IMR-90 (cell line): ENCODE measurements at regions not wholly inside any gene's neighbourhood (a gene's known extent, or its start where the extent isn't known, plus 50 kb on each side); places are given as distances from the start of the nearest gene placed in this dataset.
A peak's percentile ranks its signal among the peaks of the same experiment; 100 is the strongest.

Experiments used
- ATAC-seq: fragments of 200-7000 bp; cut with Tn5 transposase; 2 replicates; pipeline ENCODE4 v1.9.1; 2020; ENCODE audit warnings: low read depth, mild to moderate bottlenecking, moderate library complexity
- BruUV-seq: library from RNA; stranded (reverse); fragments of 400-500 nt; replicated peaks from 2 replicates; lab custom pipeline; 2021; lab: Mats Ljungman, UMichigan
- CTCF ChIA-PET: fragments of 300-600 bp; formaldehyde crosslinking; extraction: SDS; loops from one replicate; lab custom pipeline; 2021; ENCODE audit warnings: antibody characterized with exemption; lab: Yijun Ruan, JAX
- POLR2A ChIA-PET: fragments of 300-600 bp; sonication (Branson Sonifier 250); formaldehyde crosslinking; loops from one replicate; lab custom pipeline; 2022; ENCODE audit warnings: antibody characterized with exemption; ENCODE audit not compliant: unreplicated experiment; lab: Charles Lee
- DNase-seq: peaks from one replicate; pipeline ENCODE4 v3.0.0; 2013
- H2AFZ ChIP-seq: replicated peaks from 2 replicates; pipeline ENCODE3; 2013; ENCODE audit warnings: low read length, mild to moderate bottlenecking; ENCODE audit not compliant: poor library complexity
- H2AK5ac ChIP-seq: 2 replicates; pipeline ENCODE4 v1.6.1; 2013; ENCODE audit warnings: low read depth, low read length, inconsistent platforms
- H2AK9ac ChIP-seq: replicated peaks from 2 replicates; pipeline ENCODE3; 2013; ENCODE audit warnings: mild to moderate bottlenecking, low read depth, low read length, moderate library complexity; ENCODE audit not compliant: poor library complexity
- H2BK120ac ChIP-seq: 2 replicates; pipeline ENCODE4 v1.6.1; 2013; ENCODE audit warnings: low read depth, low read length, inconsistent platforms
- H2BK15ac ChIP-seq: 3 replicates; pipeline ENCODE4 v1.6.1; 2013; ENCODE audit warnings: low read depth, low read length, inconsistent platforms
- H2BK20ac ChIP-seq: 2 replicates; pipeline ENCODE4 v1.6.1; 2013; ENCODE audit warnings: low read depth, mild to moderate bottlenecking, inconsistent platforms, low read length, moderate library complexity
- H2BK5ac ChIP-seq: 2 replicates; pipeline ENCODE4 v1.6.1; 2013; ENCODE audit warnings: mild to moderate bottlenecking, low read depth, low read length, inconsistent platforms; ENCODE audit not compliant: poor library complexity, severe bottlenecking
- H3K14ac ChIP-seq: replicated peaks from 2 replicates; pipeline ENCODE4 v1.6.1; 2013; ENCODE audit warnings: low read depth, low read length, inconsistent platforms
- H3K18ac ChIP-seq: 2 replicates; pipeline ENCODE4 v1.6.1; 2013; ENCODE audit warnings: low read depth, low read length, control low read depth
- H3K23ac ChIP-seq: 2 replicates; pipeline ENCODE4 v1.6.1; 2013; ENCODE audit warnings: low read depth, low read length, inconsistent platforms
- H3K27ac ChIP-seq: 2 replicates; pipeline ENCODE4 v1.5.1; 2013; ENCODE audit warnings: mild to moderate bottlenecking, control low read depth, low read length; ENCODE audit not compliant: insufficient read depth
- H3K27me3 ChIP-seq: 2 replicates; pipeline ENCODE4 v1.6.1; 2013; ENCODE audit warnings: low read length; ENCODE audit not compliant: control insufficient read depth, insufficient read depth
- H3K36me3 ChIP-seq: 2 replicates; pipeline ENCODE4 v1.6.1; 2013; ENCODE audit warnings: low read length, mixed read lengths; ENCODE audit not compliant: control insufficient read depth, insufficient read depth
- H3K4ac ChIP-seq: 2 replicates; pipeline ENCODE4 v1.6.1; 2013; ENCODE audit warnings: low read depth, low read length, inconsistent platforms
- H3K4me1 ChIP-seq: 2 replicates; pipeline ENCODE4 v1.6.1; 2013; ENCODE audit warnings: low read length, mixed read lengths; ENCODE audit not compliant: control insufficient read depth, insufficient read depth
- H3K4me2 ChIP-seq: 2 replicates; pipeline ENCODE4 v1.6.1; 2013; ENCODE audit warnings: low read depth, mild to moderate bottlenecking, control low read depth, low read length, moderate library complexity
- H3K4me3 ChIP-seq: 2 replicates; pipeline ENCODE4 v1.5.1; 2013; ENCODE audit warnings: low read depth, mild to moderate bottlenecking, control low read depth, low read length, moderate library complexity; ENCODE audit not compliant: insufficient read depth
- H3K56ac ChIP-seq: 2 replicates; pipeline ENCODE4 v1.6.1; 2013; ENCODE audit warnings: low read length, inconsistent platforms; ENCODE audit not compliant: insufficient read depth; ENCODE audit errors: extremely low read depth
- H3K79me1 ChIP-seq, 2 experiments: 2 replicates each; pipeline ENCODE4 v1.6.1; 2013; ENCODE audit warnings: low read length in 2 of 2, inconsistent platforms in 1 of 2, low read depth in 1 of 2
- H3K9ac ChIP-seq: 2 replicates; pipeline ENCODE4 v1.6.1; 2013; ENCODE audit warnings: low read depth, low read length, control low read depth
- H3K9me1 ChIP-seq: 2 replicates; pipeline ENCODE4 v1.6.1; 2013; ENCODE audit warnings: low read length, inconsistent platforms; ENCODE audit not compliant: insufficient read depth
- H3K9me3 ChIP-seq: 2 replicates; pipeline ENCODE4 v1.6.1; 2013; ENCODE audit warnings: low read length; ENCODE audit not compliant: control insufficient read depth, insufficient read depth
- H4K20me1 ChIP-seq: 2 replicates; pipeline ENCODE4 v1.6.1; 2013; ENCODE audit warnings: low read length, inconsistent platforms; ENCODE audit not compliant: insufficient read depth
- H4K5ac ChIP-seq: 2 replicates; pipeline ENCODE4 v1.6.1; 2013; ENCODE audit warnings: mild to moderate bottlenecking, low read depth, low read length, control low read depth
- H4K8ac ChIP-seq, 2 experiments: 2 replicates each; pipeline ENCODE4 v1.6.1; 2013; ENCODE audit warnings: low read depth in 2 of 2, low read length in 2 of 2, control low read depth in 1 of 2, inconsistent platforms in 1 of 2
- H4K91ac ChIP-seq: 2 replicates; pipeline ENCODE4 v1.6.1; 2013; ENCODE audit warnings: low read depth, low read length, inconsistent platforms; ENCODE audit not compliant: insufficient read depth
- BHLHE40 ChIP-seq: fragments of 150-350 bp; IDR thresholded peaks from 2 replicates; pipeline ENCODE4 v1.6.1; 2016; ENCODE audit warnings: mild to moderate bottlenecking, low read depth, low read length
- CEBPB ChIP-seq: IDR thresholded peaks from 2 replicates; pipeline ENCODE4 v1.6.1; 2012; ENCODE audit warnings: low read depth, low read length, improper control_type of control experiment
- CHD1 ChIP-seq: IDR thresholded peaks from 2 replicates; pipeline ENCODE4 v1.6.1; 2012; ENCODE audit warnings: low read depth, low read length, improper control_type of control experiment
- FOS ChIP-seq: fragments of 150-350 bp; IDR thresholded peaks from 2 replicates; pipeline ENCODE4 v1.6.1; 2016; ENCODE audit warnings: low read depth, low read length
- MAFK ChIP-seq: IDR thresholded peaks from 2 replicates; pipeline ENCODE4 v1.6.1; 2012; ENCODE audit warnings: low read depth, low read length, improper control_type of control experiment
- MAZ ChIP-seq: IDR thresholded peaks from 2 replicates; pipeline ENCODE4 v1.6.1; 2012; ENCODE audit warnings: low read depth, mild to moderate bottlenecking, low read length, improper control_type of control experiment, moderate library complexity, borderline replicate concordance
- MXI1 ChIP-seq: IDR thresholded peaks from 2 replicates; pipeline ENCODE4 v1.6.1; 2012; ENCODE audit warnings: low read depth, mild to moderate bottlenecking, low read length, moderate library complexity, borderline replicate concordance
- NFE2L2 ChIP-seq: fragments of 150-350 bp; IDR thresholded peaks from 2 replicates; pipeline ENCODE4 v1.6.1; 2016; ENCODE audit warnings: low read depth, mild to moderate bottlenecking, low read length
- POLR2A ChIP-seq: IDR thresholded peaks from 2 replicates; pipeline ENCODE4 v1.6.1; 2012; ENCODE audit warnings: mild to moderate bottlenecking, low read depth, low read length
- RAD21 ChIP-seq: IDR thresholded peaks from 2 replicates; pipeline ENCODE4 v1.6.1; 2012; ENCODE audit warnings: low read length, improper control_type of control experiment
- RCOR1 ChIP-seq: IDR thresholded peaks from 2 replicates; pipeline ENCODE4 v1.6.1; 2012; ENCODE audit warnings: mild to moderate bottlenecking, low read length, improper control_type of control experiment; ENCODE audit not compliant: insufficient replicate concordance
- RFX5 ChIP-seq: IDR thresholded peaks from 2 replicates; pipeline ENCODE4 v1.8.0; 2012; ENCODE audit warnings: low read depth, mild to moderate bottlenecking, low read length, moderate library complexity
- SMC3 ChIP-seq: fragments of 150-350 bp; IDR thresholded peaks from 2 replicates; pipeline ENCODE4 v1.6.1; 2016; ENCODE audit warnings: low read depth, mild to moderate bottlenecking, antibody characterized with exemption, low read length, moderate library complexity
- WGBS, 2 experiments: methylation state at CpG; one replicate each; pipeline versions ENCODE4 v1.1.5 to v1.1.7; 2013; ENCODE audit warnings: missing lambda C conversion rate in 2 of 2; ENCODE audit not compliant: insufficient read length in 1 of 2; ENCODE audit errors: extremely low coverage in 2 of 2; 5-methylcytosine and 5-hydroxymethylcytosine counted together
- dilution Hi-C: fragments of 300-500 bp; cut with HindIII; formaldehyde crosslinking; loops from one replicate; pipeline ENCODE4 v1.14.3; 2018; ENCODE audit warnings: low sequenced_read_pairs; ENCODE audit not compliant: unreplicated experiment
- in situ Hi-C: fragments of 300-500 bp; cut with MboI; formaldehyde crosslinking; loops from 3 replicates; pipeline ENCODE4 v1.14.3; 2019; ENCODE audit warnings: low sequenced_read_pairs, inconsistent platforms, mixed read lengths
- intact Hi-C: fragments of 100-400 bp; cut with micrococcal nuclease; formaldehyde crosslinking; loops from 2 replicates; pipeline ENCODE4 v1.10.0; 2022
- TF ChIP-seq, protein P1 (sequence below): fragments of 150-350 bp; IDR thresholded peaks from 2 replicates; pipeline ENCODE4 v1.6.1; 2016; ENCODE audit warnings: low read depth, mild to moderate bottlenecking, low read length, moderate library complexity, borderline replicate concordance
- TF ChIP-seq, protein P2 (sequence below): conservative IDR thresholded peaks from 2 replicates; pipeline ENCODE4 v1.5.1; 2012; ENCODE audit warnings: mild to moderate bottlenecking, low read depth, low read length, improper control_type of control experiment
- TF ChIP-seq, protein P3 (sequence below): fragments of 150-350 bp; IDR thresholded peaks from 2 replicates; pipeline ENCODE4 v1.6.1; 2017; ENCODE audit warnings: mild to moderate bottlenecking, antibody characterized with exemption, low read length, low read depth

DNA sequence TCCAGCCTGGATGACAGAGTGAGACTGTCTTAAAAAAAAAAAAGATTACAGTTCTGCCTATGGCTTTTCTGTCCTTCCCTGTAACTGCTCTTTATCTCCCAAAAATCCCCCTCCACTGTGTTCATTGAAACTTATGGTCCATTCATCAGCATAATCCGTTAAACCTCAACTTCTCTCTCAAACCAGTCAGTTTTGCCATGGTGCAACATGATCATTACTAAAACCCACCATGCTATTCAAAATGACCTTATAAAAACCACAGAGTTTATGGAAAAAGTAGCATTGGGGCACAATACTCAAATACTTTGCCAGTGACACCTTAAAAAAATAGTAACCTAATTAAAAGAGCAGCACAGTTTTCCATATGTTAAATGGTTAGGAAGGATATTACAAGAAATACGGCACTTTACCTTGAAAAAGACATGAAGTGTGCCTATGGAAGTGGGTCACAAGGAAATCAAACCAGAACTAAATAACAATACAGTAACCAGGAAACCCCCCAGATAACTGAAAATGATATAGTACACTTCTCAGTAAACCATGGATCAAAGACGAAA is 74.0 kb upstream of the ST8SIA6 start:
- BruUV-seq: no TSS peak
- H3K9me1 ChIP-seq: 0 out of 2 replicates have a peak, but pooled peaks cover 4% of the 10 kb centered on the region
- H2AK5ac ChIP-seq: peak overlapping the region; percentile 88
- no peaks in the 10 kb centered on the region for H3K79me1 ChIP-seq
- H3K27ac ChIP-seq: peak overlapping the region; percentile 66; the same call in 1 of the 2 replicates
- TF ChIP-seq CEBPB: no peak
- TF ChIP-seq, protein P1, sequence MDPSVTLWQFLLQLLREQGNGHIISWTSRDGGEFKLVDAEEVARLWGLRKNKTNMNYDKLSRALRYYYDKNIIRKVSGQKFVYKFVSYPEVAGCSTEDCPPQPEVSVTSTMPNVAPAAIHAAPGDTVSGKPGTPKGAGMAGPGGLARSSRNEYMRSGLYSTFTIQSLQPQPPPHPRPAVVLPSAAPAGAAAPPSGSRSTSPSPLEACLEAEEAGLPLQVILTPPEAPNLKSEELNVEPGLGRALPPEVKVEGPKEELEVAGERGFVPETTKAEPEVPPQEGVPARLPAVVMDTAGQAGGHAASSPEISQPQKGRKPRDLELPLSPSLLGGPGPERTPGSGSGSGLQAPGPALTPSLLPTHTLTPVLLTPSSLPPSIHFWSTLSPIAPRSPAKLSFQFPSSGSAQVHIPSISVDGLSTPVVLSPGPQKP: no peak
- no peak for TF ChIP-seq RFX5
- no peak for TF ChIP-seq CHD1
- TF ChIP-seq RCOR1: no peak
- no peak for TF ChIP-seq RAD21
- no peak for TF ChIP-seq FOS
- TF ChIP-seq BHLHE40: no peak
- TF ChIP-seq POLR2A: no peak
- no peak for TF ChIP-seq MAFK
- TF ChIP-seq, protein P2, sequence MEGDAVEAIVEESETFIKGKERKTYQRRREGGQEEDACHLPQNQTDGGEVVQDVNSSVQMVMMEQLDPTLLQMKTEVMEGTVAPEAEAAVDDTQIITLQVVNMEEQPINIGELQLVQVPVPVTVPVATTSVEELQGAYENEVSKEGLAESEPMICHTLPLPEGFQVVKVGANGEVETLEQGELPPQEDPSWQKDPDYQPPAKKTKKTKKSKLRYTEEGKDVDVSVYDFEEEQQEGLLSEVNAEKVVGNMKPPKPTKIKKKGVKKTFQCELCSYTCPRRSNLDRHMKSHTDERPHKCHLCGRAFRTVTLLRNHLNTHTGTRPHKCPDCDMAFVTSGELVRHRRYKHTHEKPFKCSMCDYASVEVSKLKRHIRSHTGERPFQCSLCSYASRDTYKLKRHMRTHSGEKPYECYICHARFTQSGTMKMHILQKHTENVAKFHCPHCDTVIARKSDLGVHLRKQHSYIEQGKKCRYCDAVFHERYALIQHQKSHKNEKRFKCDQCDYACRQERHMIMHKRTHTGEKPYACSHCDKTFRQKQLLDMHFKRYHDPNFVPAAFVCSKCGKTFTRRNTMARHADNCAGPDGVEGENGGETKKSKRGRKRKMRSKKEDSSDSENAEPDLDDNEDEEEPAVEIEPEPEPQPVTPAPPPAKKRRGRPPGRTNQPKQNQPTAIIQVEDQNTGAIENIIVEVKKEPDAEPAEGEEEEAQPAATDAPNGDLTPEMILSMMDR: no peak
- TF ChIP-seq MXI1: no peak
- TF ChIP-seq SMC3: no peak
- no peak for TF ChIP-seq MAZ
- no peak for TF ChIP-seq NFE2L2
- TF ChIP-seq, protein P3, sequence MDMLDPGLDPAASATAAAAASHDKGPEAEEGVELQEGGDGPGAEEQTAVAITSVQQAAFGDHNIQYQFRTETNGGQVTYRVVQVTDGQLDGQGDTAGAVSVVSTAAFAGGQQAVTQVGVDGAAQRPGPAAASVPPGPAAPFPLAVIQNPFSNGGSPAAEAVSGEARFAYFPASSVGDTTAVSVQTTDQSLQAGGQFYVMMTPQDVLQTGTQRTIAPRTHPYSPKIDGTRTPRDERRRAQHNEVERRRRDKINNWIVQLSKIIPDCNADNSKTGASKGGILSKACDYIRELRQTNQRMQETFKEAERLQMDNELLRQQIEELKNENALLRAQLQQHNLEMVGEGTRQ: no peak
- no peak overlapping the region for H3K9ac ChIP-seq
- ChIA-PET CTCF (no interaction called here), POLR2A (no interaction called here)
- peak overlapping the region; percentile 98; the same call in 1 of the 2 replicates for H4K5ac ChIP-seq
- H3K4me3 ChIP-seq: no peak overlapping the region
- peaks cover 7% of the 10 kb centered on the region for H3K4me1 ChIP-seq
- no peaks in the 10 kb centered on the region for H4K20me1 ChIP-seq
- peak overlapping the region; percentile 96 for H2BK5ac ChIP-seq
- in situ Hi-C loops (no loop called here), intact Hi-C loops (no loop called here), dilution Hi-C loops (no loop called here)
- WGBS, 2 experiments: 75% methylated on average over 1 of the region's 3 CpGs; no CpG with 5 or more reads in 1 of the 2 experiments
- H3K14ac ChIP-seq: peak overlapping the region; percentile 96
- H4K91ac ChIP-seq: peak overlapping the region; percentile 99
- no peaks in the 10 kb centered on the region for H3K36me3 ChIP-seq
- H2AFZ ChIP-seq: no peak overlapping the region
- H3K9me3 ChIP-seq: no peaks in the 10 kb centered on the region
- H4K8ac ChIP-seq: peak overlapping the region; percentile 75 to 98
- peak overlapping the region; percentile 90; the same call in 2 of the 3 replicates for H2BK15ac ChIP-seq
- no peak overlapping the region for H3K56ac ChIP-seq
- peak overlapping the region; percentile 56 for H2BK20ac ChIP-seq
- no peak overlapping the region; the same call in 1 of the 2 replicates for H3K4me2 ChIP-seq
- peak overlapping the region; percentile 100 for H2BK120ac ChIP-seq
- peak overlapping the region; percentile 97; the same call in 1 of the 2 replicates for H3K23ac ChIP-seq
- peak overlapping the region; percentile 99 for H3K4ac ChIP-seq
- peak overlapping the region; percentile 98 for H3K18ac ChIP-seq
- H3K27me3 ChIP-seq: no peaks in the 10 kb centered on the region
- no peak for DNase-seq
- H2AK9ac ChIP-seq: no peak overlapping the region
- ATAC-seq: no peak
